CD14-positive monocyte (primary cell): ENCODE measurements at regions not wholly inside any gene's neighbourhood (a gene's known extent, or its start where the extent isn't known, plus 50 kb on each side); places are given as distances from the start of the nearest gene placed in this dataset.

Experiments used
- DNase-seq, 3 donors: peaks; one replicate each; pipeline ENCODE4 v3.0.0-alpha.2; 2011 to 2022
- H2AFZ ChIP-seq: 2 replicates; pipeline ENCODE4 v1.6.0; 2012; ENCODE audit warnings: mild to moderate bottlenecking, low read depth, low read length, inconsistent platforms; ENCODE audit not compliant: insufficient read depth, poor library complexity, severe bottlenecking
- H3K27ac ChIP-seq, 2 donors: 1 replicate in 1 of 2; 2 replicates in 1 of 2; pipeline ENCODE4 v1.5.1; 2012 to 2013; ENCODE audit warnings: low read length in 2 of 2, control low read depth in 1 of 2, inconsistent platforms in 1 of 2, low read depth in 1 of 2, mild to moderate bottlenecking in 1 of 2
- H3K27me3 ChIP-seq, 2 donors: one replicate each; pipeline versions ENCODE4 v1.6.0 to v1.6.1; 2011 to 2013; ENCODE audit warnings: low read length in 2 of 2; ENCODE audit not compliant: control insufficient read depth in 2 of 2, insufficient read depth in 2 of 2
- H3K36me3 ChIP-seq, 2 donors: replicated peaks in 1 of 2; 1 replicate in 1 of 2; 2 replicates in 1 of 2; pipeline versions ENCODE4 v1.5.1 to v1.6.1; 2012 to 2013; ENCODE audit warnings: low read length in 2 of 2, control low read depth in 1 of 2, inconsistent platforms in 1 of 2, mild to moderate bottlenecking in 1 of 2; ENCODE audit not compliant: insufficient read depth in 2 of 2, control insufficient read depth in 1 of 2
- H3K4me1 ChIP-seq, 2 donors: 1 replicate in 1 of 2; 2 replicates in 1 of 2; pipeline versions ENCODE4 v1.5.1 to v1.6.1; 2012 to 2013; ENCODE audit warnings: low read length in 2 of 2, control low read depth in 1 of 2, inconsistent platforms in 1 of 2, mild to moderate bottlenecking in 1 of 2, moderate library complexity in 1 of 2; ENCODE audit not compliant: insufficient read depth in 2 of 2, control insufficient read depth in 1 of 2
- H3K4me2 ChIP-seq: replicated peaks from 2 replicates; pipeline ENCODE3; 2012; ENCODE audit warnings: low read length, moderate library complexity, mild to moderate bottlenecking; ENCODE audit not compliant: poor library complexity, severe bottlenecking; ENCODE audit errors: extremely low read depth
- H3K4me3 ChIP-seq, 3 experiments: fragments of 200-600 bp in 1 of 3; sonication (generic) in 1 of 3; replicated peaks in 1 of 3; 1 replicate in 2 of 3; 2 replicates in 1 of 3; pipeline ENCODE4 v1.5.1; 2011 to 2013; ENCODE audit warnings: low read length in 3 of 3, mild to moderate bottlenecking in 3 of 3, control low read depth in 2 of 3, low read depth in 2 of 3, inconsistent platforms in 1 of 3, moderate library complexity in 1 of 3
- H3K79me2 ChIP-seq: 2 replicates; pipeline ENCODE4 v1.6.0; 2012; ENCODE audit warnings: mild to moderate bottlenecking, control low read depth, inconsistent platforms, low read length, moderate library complexity; ENCODE audit not compliant: insufficient read depth
- H3K9ac ChIP-seq: 2 replicates; pipeline ENCODE4 v1.6.0; 2017; ENCODE audit warnings: low read length, mild to moderate bottlenecking; ENCODE audit not compliant: insufficient read depth, poor library complexity, severe bottlenecking
- H3K9me3 ChIP-seq, 2 donors: replicated peaks in 1 of 2; 1 replicate in 1 of 2; 2 replicates in 1 of 2; pipeline versions ENCODE4 v1.5.1 to v1.6.1; 2012 to 2013; ENCODE audit warnings: low read length in 2 of 2, control low read depth in 1 of 2; ENCODE audit not compliant: control insufficient read depth in 1 of 2, insufficient read depth in 1 of 2
- H4K20me1 ChIP-seq: 2 replicates; pipeline ENCODE4 v1.6.0; 2012; ENCODE audit warnings: mild to moderate bottlenecking, low read length, control low read depth, moderate library complexity; ENCODE audit not compliant: insufficient read depth
- H3K27ac Mint-ChIP-seq, 7 donors: one replicate each; pipeline ENCODE4 v1.8.0; 2020; ENCODE audit warnings: mild to moderate bottlenecking in 7 of 7, mixed read lengths in 7 of 7, moderate library complexity in 6 of 7, inconsistent platforms in 2 of 7
- H3K27me3 Mint-ChIP-seq, 3 donors: one replicate each; pipeline ENCODE4 v1.8.0; 2021 to 2022; ENCODE audit warnings: low read depth in 3 of 3, mild to moderate bottlenecking in 3 of 3, mixed read lengths in 3 of 3, moderate library complexity in 3 of 3, inconsistent platforms in 1 of 3
- H3K36me3 Mint-ChIP-seq, 2 donors: one replicate each; pipeline ENCODE4 v1.8.0; 2020; ENCODE audit warnings: mixed read lengths in 2 of 2, inconsistent platforms in 1 of 2, mild to moderate bottlenecking in 1 of 2
- H3K4me1 Mint-ChIP-seq: one replicate; pipeline ENCODE4 v1.8.0; 2020; ENCODE audit warnings: mild to moderate bottlenecking, mixed read lengths
- H3K4me3 Mint-ChIP-seq, 2 donors: one replicate each; pipeline ENCODE4 v1.8.0; 2020; ENCODE audit warnings: mild to moderate bottlenecking in 2 of 2, mixed read lengths in 2 of 2, moderate library complexity in 1 of 2
- H3K9me3 Mint-ChIP-seq, 7 donors: one replicate each; pipeline ENCODE4 v1.8.0; 2020 to 2022; ENCODE audit warnings: mixed read lengths in 7 of 7, mild to moderate bottlenecking in 6 of 7, moderate library complexity in 6 of 7, inconsistent platforms in 2 of 7
- CTCF ChIP-seq: fragments of 200-600 bp; IDR thresholded peaks from one replicate; pipeline ENCODE4 v1.8.0; 2022; ENCODE audit warnings: antibody characterized with exemption, mild to moderate bottlenecking
- WGBS: methylation state at CpG from one replicate; pipeline ENCODE4 v1.1.5; 2013; ENCODE audit warnings: missing lambda C conversion rate; ENCODE audit not compliant: insufficient coverage; 5-methylcytosine and 5-hydroxymethylcytosine counted together
- intact Hi-C, 2 donors: fragments of 100-400 bp; cut with micrococcal nuclease; formaldehyde crosslinking; loops; one replicate each; pipeline versions ENCODE4 v1.15.0 to v1.15.1; 2023

GRCh38 chr2:129695496-129695895, 284.0 kb upstream of the RAB6C start:
- Mint-ChIP-seq H3K9me3 (peaks cover 0 to 7% (median 4%) of the 10 kb centered on the region in 7 donors), H3K4me1 (no peaks in the 10 kb centered on the region), H3K27me3 (peaks cover 1 to 6% (median 2%) of the 10 kb centered on the region in 3 donors), H3K4me3 (no peak overlapping the region), H3K27ac (no peak overlapping the region), H3K36me3 (no peaks in the 10 kb centered on the region)
- no peak overlapping the region for H3K4me3 ChIP-seq
- peaks cover 0 to 7% of the 10 kb centered on the region in 2 donors for H3K9me3 ChIP-seq
- no peak for TF ChIP-seq CTCF
- no peaks in the 10 kb centered on the region for H4K20me1 ChIP-seq
- no peaks in the 10 kb centered on the region for H3K27me3 ChIP-seq
- DNase-seq: no peak
- 92% methylated on average over 2 of the region's 3 CpGs for WGBS
- no peak overlapping the region for H3K4me2 ChIP-seq
- no peaks in the 10 kb centered on the region for H3K79me2 ChIP-seq
- no peak overlapping the region for H3K9ac ChIP-seq
- intact Hi-C loops: no loop called here
- H2AFZ ChIP-seq: no peak overlapping the region
- no peaks in the 10 kb centered on the region for H3K4me1 ChIP-seq
- no peaks in the 10 kb centered on the region for H3K36me3 ChIP-seq
- no peak overlapping the region for H3K27ac ChIP-seq

- no peaks in the 10 kb centered on the region for H3K36me3 ChIP-seq
- WGBS: 42% methylated on average over 3 of the region's 3 CpGs
- no peaks in the 10 kb centered on the region for H3K4me1 Mint-ChIP-seq
- H3K27ac ChIP-seq: no peak overlapping the region
- peaks cover 1 to 4% (median 2%) of the 10 kb centered on the region in 3 donors for H3K27me3 Mint-ChIP-seq
- no peak overlapping the region for H3K4me3 ChIP-seq
- H3K9ac ChIP-seq: no peak overlapping the region
- H3K9me3 ChIP-seq: peaks cover 0 to 7% of the 10 kb centered on the region in 2 donors
- no peaks in the 10 kb centered on the region for H3K36me3 Mint-ChIP-seq
- intact Hi-C loops: no loop called here
- H3K27ac Mint-ChIP-seq: no peak overlapping the region
- no peaks in the 10 kb centered on the region for H4K20me1 ChIP-seq
- no peak overlapping the region for H3K4me3 Mint-ChIP-seq
- H2AFZ ChIP-seq: no peak overlapping the region
- no peaks in the 10 kb centered on the region for H3K79me2 ChIP-seq
- no peak for DNase-seq
- H3K4me1 ChIP-seq: no peaks in the 10 kb centered on the region
- no peak for TF ChIP-seq CTCF
- no peak overlapping the region for H3K4me2 ChIP-seq
- H3K27me3 ChIP-seq: no peaks in the 10 kb centered on the region
- peaks cover 1 to 12% (median 2%) of the 10 kb centered on the region in 7 donors for H3K9me3 Mint-ChIP-seq
Measured at GRCh38 chr2:129698593-129698992, 280.9 kb upstream of the RAB6C start.
